HG03196 (cell line): ENCODE measurements at regions not wholly inside any gene's neighbourhood (a gene's known extent, or its start where the extent isn't known, plus 50 kb on each side); places are given as distances from the start of the nearest gene placed in this dataset.

ENCODE experiments used
- ATAC-seq: cut with Tn5 transposase; IDR thresholded peaks from one replicate; pipeline ENCODE4 v1.9.1; 2021; ENCODE audit not compliant: unreplicated experiment

GRCh38 chr2:43039376-43040080 is 186.9 kb downstream of the ZFP36L2 start:
- ATAC-seq, result no peak

DNA sequence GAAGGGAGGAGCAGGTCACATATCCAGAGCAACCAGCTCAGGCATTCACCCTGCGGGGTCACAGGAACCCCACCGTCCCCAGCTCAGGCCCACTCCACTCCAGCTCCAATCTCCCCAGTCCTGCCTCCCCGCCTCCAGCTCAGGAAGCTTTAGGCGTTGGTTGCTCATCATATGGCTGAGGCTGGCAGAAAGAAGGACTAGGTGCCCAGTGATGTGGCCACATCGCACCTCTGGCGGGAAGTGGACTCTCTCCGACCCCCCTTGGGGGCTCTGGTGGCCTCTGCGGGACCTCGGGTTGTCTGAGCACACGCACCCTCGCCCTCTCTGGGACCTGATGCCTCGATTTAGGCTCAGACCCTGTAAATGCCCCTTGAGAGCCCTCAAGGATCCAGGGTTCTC is 187.7 kb downstream of the ZFP36L2 start:
- no peak for ATAC-seq

DNA sequence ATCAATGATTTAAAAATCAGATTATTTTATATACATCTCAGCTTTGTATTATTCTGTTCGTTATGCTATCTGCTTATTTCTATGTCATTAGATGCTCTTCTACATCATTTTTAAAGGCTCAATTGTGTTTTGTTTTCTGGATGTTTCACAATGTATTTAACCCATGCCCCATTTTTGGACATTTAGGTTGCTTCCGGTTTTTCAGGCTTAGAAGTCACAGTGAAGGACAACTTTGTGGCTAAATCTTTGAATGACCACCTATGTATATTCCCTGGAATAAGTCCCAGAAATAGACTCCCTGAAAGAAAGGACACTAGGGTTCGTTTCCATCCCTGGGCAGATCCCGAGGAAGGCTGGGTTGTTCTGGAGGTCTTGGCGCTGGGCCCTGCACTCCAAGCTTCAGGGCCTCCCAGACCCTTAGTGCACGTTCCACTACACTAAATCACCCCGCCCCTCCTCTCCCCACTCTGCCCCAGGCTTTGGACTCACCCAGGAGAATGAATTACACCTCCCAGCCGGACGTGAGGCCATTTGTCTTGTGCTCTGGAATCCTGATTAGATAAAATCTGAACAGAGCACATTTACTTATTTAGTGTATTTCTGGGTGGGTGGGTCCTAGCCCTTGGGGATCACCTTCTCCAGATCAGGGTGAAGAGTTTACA is 188.2 kb downstream of the ZFP36L2 start:
- ATAC-seq, result no peak

DNA sequence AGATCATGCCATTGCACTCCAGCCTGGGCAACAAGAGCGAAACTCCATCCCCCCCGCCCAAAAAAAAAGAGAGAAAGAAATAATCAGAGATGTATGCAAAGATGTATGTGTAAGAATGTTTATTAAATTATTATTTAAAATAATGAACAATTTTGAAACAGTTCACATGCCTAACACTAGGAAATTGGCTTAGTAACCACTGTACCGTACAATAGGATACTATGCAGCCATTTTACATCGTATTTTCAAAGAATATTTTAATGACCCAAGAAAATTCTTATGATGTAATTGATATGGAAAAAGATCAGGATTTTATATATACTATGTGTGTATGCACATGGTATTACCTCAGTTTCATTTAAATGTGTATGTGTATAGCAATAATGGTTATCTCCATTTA is 190.5 kb downstream of the ZFP36L2 start:
- ATAC-seq, result no peak

- no peak for ATAC-seq
Observed at GRCh38 chr2:43034921-43035320, 191.5 kb downstream of the ZFP36L2 start.

- no peak for ATAC-seq
Observed at GRCh38 chr2:43034242-43034619, 192.2 kb downstream of the ZFP36L2 start.

GRCh38 chr2:43033466-43034241 is 192.8 kb downstream of the ZFP36L2 start:
- ATAC-seq, result no peak

DNA sequence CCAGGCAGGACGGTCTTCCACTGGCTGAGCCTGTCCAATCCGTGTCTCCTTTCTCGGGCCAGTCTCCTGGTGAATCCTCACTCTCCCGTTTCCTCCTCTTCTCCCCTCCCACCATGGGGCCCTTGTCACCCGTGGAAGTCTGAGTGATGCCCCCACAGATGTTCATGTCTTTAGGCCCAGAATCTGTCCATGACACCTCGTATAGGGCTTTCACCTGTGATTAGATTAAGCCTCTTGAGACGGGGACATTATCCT is 193.5 kb downstream of the ZFP36L2 start:
- no peak for ATAC-seq

GRCh38 chr2:43032213-43033015 is 194.0 kb downstream of the ZFP36L2 start:
- ATAC-seq, result no peak

DNA sequence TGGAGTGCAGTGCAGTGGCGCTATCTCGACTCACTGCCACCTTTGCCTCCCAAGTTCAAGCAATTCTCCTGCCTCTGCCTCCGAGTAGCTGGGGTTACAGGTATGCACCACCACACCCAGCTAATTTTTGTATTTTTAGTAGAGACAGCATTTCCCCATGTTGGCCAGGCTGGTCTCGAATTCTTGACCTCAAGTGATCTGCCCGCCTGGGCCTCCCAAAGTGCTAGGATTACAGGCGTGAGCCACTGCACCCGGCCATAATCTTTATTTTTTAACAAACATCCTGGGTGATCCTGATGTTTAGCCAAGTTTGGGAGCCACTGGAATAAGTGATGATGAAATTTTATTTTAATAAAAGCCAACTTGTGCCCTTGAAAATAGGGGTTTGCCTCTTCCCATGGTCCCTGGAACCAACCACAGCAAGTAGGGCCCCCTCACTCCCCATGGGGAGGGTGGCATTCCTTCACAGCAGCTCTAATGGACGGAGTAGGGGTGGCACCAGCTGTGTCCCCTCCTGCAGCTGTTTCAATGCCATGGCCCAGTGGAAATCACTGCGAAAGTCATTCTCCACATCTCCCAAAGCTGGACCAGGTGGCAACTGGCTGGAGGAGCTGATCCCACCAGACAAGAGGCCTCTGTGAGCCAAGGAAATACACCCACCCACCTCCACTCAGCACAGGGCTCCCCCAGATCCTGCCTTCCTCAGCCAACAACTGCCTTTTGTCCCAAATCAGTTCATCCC is 194.8 kb downstream of the ZFP36L2 start:
- no peak for ATAC-seq

DNA sequence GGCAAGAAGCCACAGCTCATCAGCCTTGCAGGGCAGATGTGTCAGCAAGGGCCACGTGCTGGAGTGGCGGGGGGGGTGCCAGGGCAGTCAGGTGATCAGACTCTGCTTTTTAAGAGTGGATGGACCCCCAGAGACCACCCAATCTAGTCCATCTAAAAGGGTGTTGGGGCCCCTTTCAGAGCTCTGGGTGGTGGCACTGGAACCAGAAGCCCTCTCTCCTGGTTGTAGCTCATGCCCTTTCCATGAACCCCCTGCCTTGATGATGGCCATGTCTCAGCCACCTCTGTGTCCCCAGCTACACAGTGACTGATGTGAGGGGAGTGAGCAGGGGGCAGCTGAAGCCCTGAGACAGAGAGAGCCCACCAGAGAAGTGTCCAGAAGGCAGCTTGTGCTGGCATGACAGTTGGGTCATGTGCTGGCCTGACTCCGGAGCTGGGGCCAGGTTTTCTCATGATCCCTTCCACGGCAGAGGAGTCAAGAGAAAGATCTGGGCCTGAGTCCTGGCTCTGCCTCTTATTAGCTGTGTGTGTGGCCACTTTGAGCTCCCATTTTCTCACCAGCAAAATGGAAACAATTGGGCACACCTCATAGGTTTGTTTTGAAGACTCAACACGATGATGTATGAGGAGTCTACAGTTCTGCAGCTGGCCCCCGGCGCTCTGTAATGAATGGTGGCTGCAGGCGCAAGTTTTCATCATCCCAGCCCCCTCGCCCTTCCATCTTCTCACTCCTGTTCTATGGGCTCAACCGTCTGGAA is 195.7 kb downstream of the ZFP36L2 start:
- ATAC-seq, result no peak

DNA sequence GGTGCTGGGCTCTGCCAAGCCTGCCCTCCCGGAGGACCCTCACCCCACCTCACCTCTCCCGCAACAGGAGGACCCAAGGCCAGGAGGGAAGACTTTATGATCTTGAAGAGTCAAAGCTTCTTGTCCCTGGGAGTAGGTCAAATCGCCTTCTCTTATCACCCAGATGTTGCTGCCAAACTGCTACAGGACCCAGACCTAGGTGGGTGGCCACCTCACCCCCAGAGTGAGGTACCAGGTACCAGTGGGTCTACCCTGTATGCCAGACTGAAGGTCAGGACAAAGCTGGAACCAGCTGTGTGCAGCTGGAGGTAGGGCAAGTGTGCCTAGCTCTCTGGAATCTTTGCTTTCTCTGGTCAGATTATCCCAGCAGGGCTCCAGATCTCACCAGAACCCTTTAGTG is 197.2 kb downstream of the ZFP36L2 start:
- ATAC-seq, result no peak

DNA sequence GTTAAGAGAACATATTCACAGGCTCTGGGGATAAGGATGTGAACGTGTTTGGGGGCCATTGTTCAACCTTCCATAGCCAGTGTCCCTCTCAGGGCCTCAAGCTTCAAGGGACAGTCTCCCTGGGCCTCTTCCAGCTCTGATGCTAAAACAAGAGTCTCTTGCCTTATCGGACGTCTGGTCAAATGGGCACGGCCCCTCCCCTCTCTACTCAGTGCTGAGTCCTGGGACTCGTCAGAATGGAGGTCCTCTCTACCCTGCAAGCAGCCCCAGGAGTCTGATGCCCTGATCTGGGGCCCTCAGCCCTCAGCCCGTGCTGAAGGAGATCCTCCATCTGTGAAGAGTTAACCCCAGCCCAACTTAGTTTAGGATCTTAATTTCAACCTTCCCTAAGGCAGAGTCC is 198.2 kb downstream of the ZFP36L2 start:
- no peak for ATAC-seq

- ATAC-seq, result no peak
Observed at GRCh38 chr2:43027097-43027873, 199.1 kb downstream of the ZFP36L2 start.

- no peak for ATAC-seq
Observed at GRCh38 chr2:43026426-43027096, 199.8 kb downstream of the ZFP36L2 start.

GRCh38 chr2:43025709-43026295 is 200.6 kb downstream of the ZFP36L2 start:
- ATAC-seq, result no peak

GRCh38 chr2:43024515-43025011 is 201.8 kb downstream of the ZFP36L2 start:
- no peak for ATAC-seq

GRCh38 chr2:43023791-43024514 is 202.5 kb downstream of the ZFP36L2 start:
- no peak for ATAC-seq
